Forelimb muscle (tissue), 1 donor: ENCODE measurements at regions not wholly inside any gene's neighbourhood (a gene's known extent, or its start where the extent isn't known, plus 50 kb on each side); places are given as distances from the start of the nearest gene placed in this dataset.

Experiments
- DNase-seq: peaks from one replicate; pipeline ENCODE4 v3.0.0-alpha.2; 2013; ENCODE audit warnings: low read depth

DNA sequence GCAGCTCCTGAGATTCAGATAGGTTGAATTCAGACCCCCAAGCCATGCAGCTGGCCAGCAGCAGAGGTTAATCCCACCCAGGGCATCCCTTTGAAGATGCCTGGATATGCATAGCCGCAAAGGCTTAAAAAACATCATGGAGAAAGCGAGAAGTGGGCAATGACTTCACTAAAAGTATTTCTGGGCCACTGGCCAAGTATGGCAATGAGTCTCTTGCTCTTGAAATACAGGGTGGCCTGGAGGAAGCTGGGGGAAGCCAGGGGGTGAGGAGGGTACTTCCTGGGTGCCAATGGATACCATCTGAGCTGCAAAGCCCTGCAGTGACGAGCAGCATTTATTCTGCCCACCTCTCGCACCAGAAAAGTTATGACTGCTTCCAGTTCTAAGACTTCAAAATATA is 539.3 kb upstream of the TBX3 start:
- no peak for DNase-seq

GRCh38 chr12:115222220-115222619 is 538.2 kb upstream of the TBX3 start:
- DNase-seq, result no peak

DNA sequence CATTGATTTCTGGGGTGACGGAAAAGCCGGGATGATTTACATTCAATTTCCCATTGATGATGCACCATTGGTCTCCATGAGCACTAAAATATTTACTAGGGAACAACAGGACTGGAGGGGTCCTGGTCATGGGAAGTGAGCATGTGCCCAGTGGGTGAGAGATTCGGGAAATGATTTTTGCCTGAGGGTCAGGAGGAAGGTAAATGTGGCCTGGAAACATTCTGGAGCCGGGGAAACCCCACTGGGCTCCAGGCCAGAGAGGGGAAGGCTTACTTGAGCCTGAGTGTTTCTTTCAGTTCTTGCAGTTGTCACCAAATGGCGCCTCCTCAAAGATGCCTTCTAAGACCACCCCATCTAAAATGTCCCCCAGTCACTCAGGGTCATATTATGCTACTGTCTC is 532.3 kb upstream of the TBX3 start:
- DNase-seq, result no peak

DNA sequence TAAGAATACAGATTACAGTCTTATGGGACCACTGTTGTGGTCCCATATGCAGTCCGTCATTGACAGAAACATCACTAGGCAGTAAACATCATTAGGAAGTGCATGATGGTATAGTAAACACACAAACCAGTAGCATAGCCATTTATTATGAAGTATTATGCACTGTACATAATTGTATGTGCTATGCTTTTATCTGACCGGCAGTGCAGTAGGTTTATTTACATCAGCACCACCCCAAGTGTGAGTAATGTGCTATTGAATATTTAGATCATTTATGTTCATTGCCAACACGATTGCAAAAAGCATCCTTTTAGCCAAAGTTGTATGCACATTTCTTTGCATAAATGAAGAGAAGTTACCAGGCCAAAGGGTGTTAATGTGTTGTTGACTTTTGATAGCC is 531.6 kb upstream of the TBX3 start:
- no peak for DNase-seq

DNA sequence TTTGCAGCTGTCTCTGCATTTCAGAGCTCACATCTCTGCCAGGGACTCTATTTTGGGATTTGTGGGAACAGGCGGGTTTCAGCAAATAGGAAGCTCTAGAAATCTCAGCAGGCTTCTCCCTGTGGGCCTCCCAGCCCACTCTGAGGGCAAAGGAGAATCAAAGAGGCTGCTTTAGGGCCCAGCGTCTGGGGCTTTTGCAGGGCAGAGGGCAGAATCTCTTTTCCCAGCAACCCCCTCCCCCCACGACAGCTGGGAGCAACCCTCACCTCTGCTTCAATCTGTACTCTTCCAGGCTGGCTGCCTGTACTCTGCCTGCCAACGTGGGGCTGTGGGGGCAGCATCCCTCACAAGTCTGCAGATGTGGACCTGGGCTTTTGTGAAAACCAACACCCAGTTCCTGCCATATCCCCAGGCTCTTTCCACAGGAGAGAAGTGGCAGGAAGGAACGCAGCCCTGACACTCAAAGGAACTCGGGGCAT is 529.6 kb upstream of the TBX3 start:
- DNase-seq, result no peak

DNA sequence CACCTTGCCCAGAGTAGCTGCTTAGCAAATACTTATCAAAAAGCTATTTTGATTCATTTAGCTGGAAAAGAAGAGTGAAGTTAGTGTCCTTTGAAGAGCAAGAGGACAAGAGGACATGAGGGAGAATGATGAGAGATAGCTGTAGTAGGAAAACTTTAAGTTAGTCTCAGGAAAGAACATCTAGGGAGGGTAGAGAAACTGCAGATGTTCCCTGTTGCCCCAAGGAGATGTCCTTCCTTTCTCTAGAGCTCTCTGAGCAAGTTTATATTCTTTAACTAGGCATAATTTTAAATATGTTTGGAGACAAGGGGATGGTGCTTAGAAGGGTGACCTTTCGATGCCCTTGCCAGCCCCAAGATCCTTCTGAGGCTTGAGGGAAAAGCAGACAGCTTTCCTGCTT is 529.1 kb upstream of the TBX3 start:
- DNase-seq, result no peak

DNA sequence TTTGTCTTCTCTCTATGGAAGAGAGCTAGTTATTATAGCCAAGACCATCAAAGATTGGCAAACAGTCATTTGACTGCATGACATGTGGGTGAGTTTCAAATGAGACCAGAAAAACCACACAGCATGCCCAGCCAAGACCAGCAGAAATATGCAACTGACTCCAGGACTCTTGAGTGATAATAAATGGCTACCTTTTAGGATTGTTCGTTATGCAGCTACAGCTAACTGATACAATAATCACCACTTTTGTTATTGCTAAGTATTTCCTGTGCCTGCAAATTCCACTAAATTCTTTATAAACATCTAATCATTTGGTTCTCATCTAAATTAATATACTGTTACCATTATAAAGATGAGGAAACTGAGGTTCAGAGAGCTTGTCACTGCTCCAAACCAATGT is 528.4 kb upstream of the TBX3 start:
- no peak for DNase-seq

DNA sequence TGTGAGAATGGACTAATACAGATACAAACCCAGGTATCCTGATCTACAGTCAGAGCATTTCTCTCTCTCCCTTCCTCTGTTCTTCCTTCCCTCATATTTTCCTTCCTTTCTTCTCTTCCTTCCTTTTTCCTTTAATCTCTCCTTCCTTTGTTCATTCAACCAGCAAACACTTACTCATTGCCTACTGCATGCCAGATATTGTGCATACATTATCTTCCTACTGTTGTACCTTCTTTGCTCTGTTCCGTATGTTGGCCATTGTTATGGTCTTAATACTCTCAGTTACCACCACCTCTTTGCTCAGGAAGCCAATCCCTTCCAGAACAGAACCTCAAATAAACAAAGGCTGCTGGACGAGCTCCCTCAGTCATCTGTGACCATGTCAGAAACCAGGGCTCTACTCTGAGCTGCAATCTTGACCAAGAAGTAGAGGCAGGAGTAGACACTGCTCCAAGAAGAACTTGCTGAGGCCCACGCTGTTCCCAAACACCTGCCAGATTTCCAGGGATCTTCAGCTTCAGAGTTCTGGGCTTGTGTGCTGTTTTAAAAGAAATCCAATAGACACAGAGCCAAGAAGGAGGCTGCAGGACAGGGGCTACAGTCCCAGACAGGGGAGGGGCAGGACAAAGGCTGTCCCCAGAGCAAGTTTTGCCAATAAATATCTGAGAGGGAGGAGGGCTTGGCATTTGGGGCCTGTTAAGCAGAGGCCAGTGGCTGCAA is 526.7 kb upstream of the TBX3 start:
- no peak for DNase-seq

- DNase-seq, result no peak
Observed at GRCh38 chr12:115209230-115209629, 525.3 kb upstream of the TBX3 start.

GRCh38 chr12:115208098-115208497 is 524.1 kb upstream of the TBX3 start:
- no peak for DNase-seq

GRCh38 chr12:115207216-115207915 is 523.4 kb upstream of the TBX3 start:
- no peak for DNase-seq

DNA sequence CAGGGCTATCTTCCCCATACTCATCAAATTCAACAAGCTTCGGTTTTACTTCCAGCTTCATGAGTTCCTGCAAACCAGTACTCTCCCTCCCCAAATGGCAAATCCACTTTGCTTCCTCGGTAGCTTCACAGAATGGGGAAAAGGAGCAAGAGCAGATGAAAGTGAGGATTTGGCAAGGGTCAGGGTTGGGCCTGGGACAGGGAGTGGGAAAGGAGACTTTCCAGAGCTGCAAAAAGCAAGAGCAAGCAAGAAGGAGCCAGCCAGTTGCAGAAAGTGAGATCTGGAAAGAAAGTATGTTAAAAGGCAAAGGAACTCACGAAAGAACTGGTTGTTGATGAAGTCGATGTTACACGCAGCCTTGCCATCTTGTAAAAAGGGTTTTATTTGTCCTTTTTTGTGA is 522.8 kb upstream of the TBX3 start:
- no peak for DNase-seq

DNA sequence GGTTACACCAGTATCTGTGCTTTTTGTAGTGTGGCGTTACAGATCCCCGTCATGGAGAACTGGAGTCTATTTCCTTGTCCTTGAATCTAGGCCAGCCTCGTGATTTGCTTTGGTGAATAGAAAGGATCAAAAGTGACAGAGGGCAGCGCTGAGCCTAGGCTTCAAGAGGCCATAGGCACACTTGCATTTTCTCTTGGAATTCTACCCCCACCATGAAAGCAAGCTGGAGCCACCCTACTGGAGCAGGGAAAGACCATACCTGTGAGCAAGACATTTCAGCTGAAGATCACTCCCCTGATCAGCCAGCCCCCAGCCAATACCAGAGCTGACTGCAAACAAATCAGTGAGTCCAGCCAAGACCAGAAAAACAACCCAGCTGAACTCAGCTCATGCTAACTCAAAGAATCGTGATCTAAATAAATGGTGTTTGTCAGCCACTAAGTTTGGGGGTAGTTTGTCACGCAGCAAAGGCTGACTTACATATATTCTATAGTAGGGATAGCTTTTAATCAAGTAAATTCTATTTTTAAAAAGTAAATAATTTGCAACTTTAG is 521.9 kb upstream of the TBX3 start:
- DNase-seq, result no peak

DNA sequence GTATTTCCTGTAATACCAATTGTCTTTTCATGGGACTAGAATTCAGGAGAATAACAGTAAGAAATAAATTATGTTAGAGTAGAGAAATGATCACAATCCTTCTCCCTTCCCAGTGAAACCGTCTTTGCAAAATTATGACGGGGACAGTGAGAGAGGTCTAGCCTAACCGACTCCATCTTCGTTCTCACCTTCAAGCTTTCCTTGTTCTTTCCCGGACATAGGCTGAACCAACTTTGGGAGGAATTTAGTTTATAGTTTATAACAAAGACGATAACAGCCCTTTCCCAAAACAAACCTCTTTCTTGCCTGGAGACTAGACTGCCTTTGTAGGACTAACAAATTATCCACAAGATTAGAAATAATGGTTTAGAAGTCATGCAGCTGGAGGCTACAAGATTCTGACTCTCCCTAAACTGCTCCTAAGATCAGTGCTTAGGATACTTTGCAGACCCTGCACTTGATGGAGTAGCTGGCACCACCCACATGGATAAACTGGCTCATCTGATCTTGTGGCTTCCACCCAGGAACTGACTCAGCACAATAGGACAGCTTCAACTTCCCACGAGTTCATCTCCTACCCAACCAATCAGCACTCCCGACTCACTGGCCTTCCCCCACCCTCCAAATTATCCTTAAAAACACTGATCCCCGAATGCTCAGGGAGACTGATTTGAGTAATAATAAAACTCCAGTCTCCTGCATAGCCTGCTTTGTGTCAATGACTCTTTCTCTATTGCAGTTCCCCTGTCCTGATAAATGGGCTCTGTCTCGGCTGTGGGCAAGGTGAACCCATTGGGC is 521.2 kb upstream of the TBX3 start:
- DNase-seq, result no peak

DNA sequence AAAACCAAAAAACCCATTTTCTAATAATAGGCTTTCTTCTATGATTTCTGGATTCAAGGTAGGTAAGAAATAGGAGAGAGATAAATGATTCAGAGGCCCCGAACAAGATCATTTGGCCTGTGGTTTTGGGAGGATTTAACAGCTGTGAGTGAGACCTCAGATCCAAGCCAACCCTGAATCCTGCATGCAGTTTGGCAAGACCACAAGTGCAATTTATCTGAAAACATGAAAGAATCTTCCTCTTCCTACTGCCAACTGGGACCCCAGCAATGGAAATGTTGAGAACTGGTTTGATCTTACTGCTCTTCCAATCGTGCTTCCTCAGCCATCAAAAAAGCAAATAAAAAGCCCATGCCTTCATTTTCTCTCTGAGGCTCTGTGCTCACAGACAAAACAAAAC is 519.7 kb upstream of the TBX3 start:
- DNase-seq, result no peak

GRCh38 chr12:115201966-115202365 is 518.0 kb upstream of the TBX3 start:
- DNase-seq, result no peak

DNA sequence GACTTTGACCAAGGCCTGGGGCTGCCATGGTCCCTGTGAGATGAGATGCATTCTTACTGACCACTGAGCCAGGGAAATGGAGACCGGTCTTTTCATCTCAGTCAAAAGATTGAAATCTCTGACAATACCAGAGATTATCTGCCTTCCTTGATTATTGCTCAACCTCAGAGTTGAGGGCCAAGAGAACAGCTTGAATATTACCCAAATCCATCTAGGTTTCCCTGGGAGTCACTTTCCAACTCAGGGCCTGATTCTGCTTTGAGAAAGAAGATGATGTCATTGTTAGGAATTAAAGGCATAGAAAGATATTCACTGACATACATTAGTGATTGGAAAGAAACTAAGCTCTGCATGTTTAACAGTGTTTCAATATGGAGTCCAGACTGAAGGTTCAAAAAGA is 515.9 kb upstream of the TBX3 start:
- DNase-seq, result no peak

DNA sequence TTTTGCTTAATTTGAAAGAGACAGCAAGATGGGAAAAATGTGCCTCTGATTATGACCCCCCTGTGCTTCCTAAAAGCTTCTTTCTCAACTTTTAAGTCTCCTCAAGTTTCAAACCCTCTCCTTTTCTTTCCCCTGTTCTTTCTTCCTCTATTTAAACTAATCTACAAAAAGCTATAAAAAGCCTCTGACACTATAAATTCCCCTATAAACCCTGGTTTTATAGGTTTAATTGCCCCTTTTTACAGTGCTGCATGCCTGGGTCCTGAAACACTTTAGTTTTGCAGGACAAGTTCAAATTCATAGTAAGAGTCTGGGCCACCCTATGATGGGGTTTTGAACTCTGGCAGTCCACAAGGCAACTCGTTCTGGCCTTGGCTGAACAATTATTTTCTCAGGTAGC is 510.9 kb upstream of the TBX3 start:
- DNase-seq, result no peak

DNA sequence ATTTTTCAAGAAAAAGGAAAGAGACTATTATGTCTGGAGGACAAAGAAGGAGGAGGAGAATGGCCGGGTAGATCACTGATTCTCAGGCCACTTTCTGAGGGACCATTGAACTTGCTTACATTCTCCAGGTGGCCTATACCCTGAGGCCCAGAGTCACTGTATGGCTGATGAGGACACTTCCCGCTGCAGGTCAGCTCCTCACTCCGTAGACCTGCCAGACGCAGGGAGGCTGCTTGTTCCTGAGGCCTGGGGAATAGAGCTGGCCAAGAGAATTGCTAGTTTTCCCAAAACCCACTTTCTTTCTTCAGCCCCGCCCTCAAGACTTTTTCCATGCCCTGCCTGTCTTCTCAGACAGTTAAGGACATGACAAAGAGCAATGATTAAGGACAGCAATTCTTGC is 510.5 kb upstream of the TBX3 start:
- no peak for DNase-seq

DNA sequence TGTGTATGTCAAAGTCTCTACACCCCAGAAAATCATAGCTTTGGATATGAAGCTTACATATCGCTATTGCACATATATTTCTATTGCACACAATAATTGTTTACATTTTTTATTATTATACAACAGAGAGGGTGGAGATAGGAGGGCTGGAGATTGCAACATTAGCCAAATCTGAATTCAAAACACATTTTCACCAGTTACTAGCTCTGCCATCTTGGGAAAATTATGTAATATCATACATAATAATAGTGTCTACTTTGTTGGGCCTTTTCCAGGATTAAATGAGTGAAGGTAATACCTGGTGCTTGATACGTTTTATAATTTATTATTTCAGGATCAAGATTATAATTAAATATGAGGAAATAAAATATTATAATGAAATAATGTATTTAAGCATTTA is 507.4 kb upstream of the TBX3 start:
- DNase-seq, result no peak

DNA sequence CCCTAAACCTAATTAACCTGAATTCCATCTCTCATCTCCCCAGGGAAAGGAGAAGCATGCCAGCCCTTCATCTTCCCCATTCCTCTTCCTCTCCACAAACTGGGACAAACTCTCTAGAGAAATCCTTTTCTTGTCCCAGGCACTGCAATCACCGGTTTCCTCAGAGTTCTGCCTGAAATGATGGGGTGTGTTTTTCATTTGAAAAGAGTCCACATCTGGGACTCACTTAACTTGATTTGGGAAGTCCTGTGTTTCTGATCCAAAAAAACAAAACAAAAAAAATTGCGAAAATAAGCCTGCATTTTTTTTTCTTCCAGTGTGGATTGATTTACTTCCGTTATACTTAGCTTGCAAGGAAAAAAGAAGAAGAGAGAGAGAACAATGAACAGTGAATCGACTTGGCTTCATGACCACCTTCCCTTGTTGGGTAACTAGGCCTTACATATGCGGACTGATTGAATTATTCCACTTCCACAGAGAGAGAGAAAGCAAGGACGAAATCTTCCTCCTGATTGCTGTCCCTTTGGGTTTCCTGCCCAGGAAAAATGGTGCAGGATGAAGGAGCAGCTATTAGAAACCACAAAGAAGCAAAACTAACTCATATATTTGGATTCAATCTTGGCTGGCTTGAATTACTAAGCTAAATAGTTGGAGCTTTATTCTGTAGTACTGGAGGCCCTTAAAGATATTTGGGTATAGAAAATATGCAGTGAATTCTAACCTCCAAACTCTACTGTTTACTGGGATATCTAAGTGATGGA is 506.2 kb upstream of the TBX3 start:
- DNase-seq, result no peak

GRCh38 chr12:115185506-115185905 is 501.5 kb upstream of the TBX3 start:
- no peak for DNase-seq
